ENCODE measurements at regions not wholly inside any gene's neighbourhood (a gene's known extent, or its start where the extent isn't known, plus 50 kb on each side); places are given as distances from the start of the nearest gene placed in this dataset.
"Not testable (repeated sequence)": the region's sequence is repeated elsewhere in the genome, so short reads cannot be mapped to it uniquely, and the experiment has no call there.

- no peak for DNase-seq
Observed at GRCh38 chr6:50337532-50338122, 287.9 kb upstream of the DEFB112 start.

- no peak for DNase-seq
Observed at GRCh38 chr6:50353603-50354002, 303.9 kb upstream of the DEFB112 start.

- no peak for DNase-seq
Observed at GRCh38 chr6:50358113-50358512, 308.4 kb upstream of the DEFB112 start.

GRCh38 chr6:50361641-50362331 lies 312.1 kb upstream of the DEFB112 start:
- no peak for DNase-seq

- DNase-seq, result no peak
Observed at GRCh38 chr6:50362706-50363105, 313.0 kb upstream of the DEFB112 start.

GRCh38 chr6:50369996-50370395 lies 320.3 kb upstream of the DEFB112 start:
- DNase-seq, result peak; percentile 72

GRCh38 chr6:50380406-50381098 lies 330.8 kb upstream of the DEFB112 start:
- DNase-seq, result no peak

GRCh38 chr6:50381099-50381415 lies 331.3 kb upstream of the DEFB112 start:
- no peak for DNase-seq

- DNase-seq, result no peak
Observed at GRCh38 chr6:50390416-50390815, 322.9 kb upstream of the TFAP2D start.

GRCh38 chr6:50394139-50394538 lies 319.2 kb upstream of the TFAP2D start:
- not testable (repeated sequence) for DNase-seq

- DNase-seq, result no peak
Observed at GRCh38 chr6:50404643-50405042, 308.7 kb upstream of the TFAP2D start.

- DNase-seq, result no peak
Observed at GRCh38 chr6:50410579-50410978, 302.7 kb upstream of the TFAP2D start.

- DNase-seq, result not testable (repeated sequence)
Observed at GRCh38 chr6:50421041-50421440, 292.3 kb upstream of the TFAP2D start.

- DNase-seq, result no peak
Observed at GRCh38 chr6:50427267-50427666, 286.1 kb upstream of the TFAP2D start.

- DNase-seq, result no peak
Observed at GRCh38 chr6:50437901-50438300, 275.4 kb upstream of the TFAP2D start.

GRCh38 chr6:50442531-50443040 lies 270.7 kb upstream of the TFAP2D start:
- no peak for DNase-seq

- DNase-seq, result no peak
Observed at GRCh38 chr6:50443144-50443543, 270.2 kb upstream of the TFAP2D start.

GRCh38 chr6:50449128-50449527 lies 264.2 kb upstream of the TFAP2D start:
- no peak for DNase-seq

- no peak for DNase-seq
Observed at GRCh38 chr6:50451826-50452400, 261.4 kb upstream of the TFAP2D start.

- DNase-seq, result no peak
Observed at GRCh38 chr6:50455029-50455428, 258.3 kb upstream of the TFAP2D start.

- no peak for DNase-seq
Observed at GRCh38 chr6:50457351-50457750, 256.0 kb upstream of the TFAP2D start.

- no peak for DNase-seq
Observed at GRCh38 chr6:50461696-50462095, 251.6 kb upstream of the TFAP2D start.

GRCh38 chr6:50463931-50464330 lies 249.4 kb upstream of the TFAP2D start:
- DNase-seq, result no peak
